Loucy (cell line): ENCODE measurements at regions not wholly inside any gene's neighbourhood (a gene's known extent, or its start where the extent isn't known, plus 50 kb on each side); places are given as distances from the start of the nearest gene placed in this dataset.

Experiments used
- H2AFZ ChIP-seq: fragments of 200-600 bp; sonication (generic); 2 replicates; pipeline ENCODE4 v1.6.0; 2016; ENCODE audit warnings: antibody characterized with exemption, mild to moderate bottlenecking, low read length, moderate library complexity
- H3F3A ChIP-seq: fragments of 200-600 bp; 2 replicates; pipeline ENCODE4 v1.6.0; 2016; ENCODE audit warnings: antibody characterized with exemption, low read depth, mild to moderate bottlenecking
- H3K27me3 ChIP-seq: fragments of 200-600 bp; sonication (generic); 2 replicates; pipeline ENCODE4 v1.6.1; 2014; ENCODE audit warnings: low read length, mild to moderate bottlenecking; ENCODE audit not compliant: insufficient read depth, poor library complexity, severe bottlenecking
- H3K36me3 ChIP-seq: fragments of 200-600 bp; sonication (generic); 2 replicates; pipeline ENCODE4 v1.6.1; 2016; ENCODE audit warnings: low read length; ENCODE audit not compliant: insufficient read depth
- H3K4me1 ChIP-seq: fragments of 200-600 bp; sonication (generic); 2 replicates; pipeline ENCODE4 v1.5.1; 2014; ENCODE audit warnings: low read length, mild to moderate bottlenecking; ENCODE audit not compliant: insufficient read depth, poor library complexity, severe bottlenecking
- H3K4me2 ChIP-seq: fragments of 200-600 bp; sonication (generic); 2 replicates; pipeline ENCODE4 v1.6.0; 2014; ENCODE audit warnings: antibody characterized with exemption, low read length, low read depth, mild to moderate bottlenecking; ENCODE audit not compliant: poor library complexity, severe bottlenecking
- H3K4me3 ChIP-seq: fragments of 200-600 bp; sonication (generic); 2 replicates; pipeline ENCODE4 v1.5.1; 2014; ENCODE audit warnings: low read length, mild to moderate bottlenecking, mixed read lengths; ENCODE audit not compliant: poor library complexity, severe bottlenecking
- H3K79me2 ChIP-seq: fragments of 200-600 bp; sonication (generic); 2 replicates; pipeline ENCODE4 v1.6.1; 2014; ENCODE audit warnings: low read length; ENCODE audit not compliant: insufficient read depth
- H3K9ac ChIP-seq: fragments of 200-600 bp; sonication (generic); 2 replicates; pipeline ENCODE4 v1.6.0; 2014; ENCODE audit warnings: mild to moderate bottlenecking, low read depth, low read length, moderate library complexity; ENCODE audit not compliant: poor library complexity, severe bottlenecking
- H3K9me2 ChIP-seq: fragments of 200-600 bp; sonication (generic); replicated peaks from 2 replicates; pipeline ENCODE4 v1.6.1; 2016; ENCODE audit warnings: low read depth, low read length, mixed read lengths
- H3K9me3 ChIP-seq: fragments of 200-600 bp; sonication (generic); 2 replicates; pipeline ENCODE4 v1.6.1; 2014; ENCODE audit warnings: mild to moderate bottlenecking, antibody characterized with exemption, low read length, low read depth; ENCODE audit not compliant: insufficient read depth
- H4K20me1 ChIP-seq: fragments of 200-600 bp; sonication (generic); 2 replicates; pipeline ENCODE4 v1.6.0; 2014; ENCODE audit warnings: antibody characterized with exemption, low read length, mild to moderate bottlenecking; ENCODE audit not compliant: insufficient read depth, poor library complexity, severe bottlenecking
- EZH2phosphoT487 ChIP-seq: fragments of 200-600 bp; IDR thresholded peaks from 2 replicates; pipeline ENCODE4 v1.6.1; 2018; ENCODE audit warnings: antibody characterized with exemption, mild to moderate bottlenecking, moderate library complexity, borderline replicate concordance
- TF ChIP-seq, protein P1 (sequence below): fragments of 200-600 bp; sonication (generic); conservative IDR thresholded peaks from 2 replicates; pipeline ENCODE4 v1.5.1; 2014; ENCODE audit warnings: mild to moderate bottlenecking, antibody characterized with exemption, low read length

DNA sequence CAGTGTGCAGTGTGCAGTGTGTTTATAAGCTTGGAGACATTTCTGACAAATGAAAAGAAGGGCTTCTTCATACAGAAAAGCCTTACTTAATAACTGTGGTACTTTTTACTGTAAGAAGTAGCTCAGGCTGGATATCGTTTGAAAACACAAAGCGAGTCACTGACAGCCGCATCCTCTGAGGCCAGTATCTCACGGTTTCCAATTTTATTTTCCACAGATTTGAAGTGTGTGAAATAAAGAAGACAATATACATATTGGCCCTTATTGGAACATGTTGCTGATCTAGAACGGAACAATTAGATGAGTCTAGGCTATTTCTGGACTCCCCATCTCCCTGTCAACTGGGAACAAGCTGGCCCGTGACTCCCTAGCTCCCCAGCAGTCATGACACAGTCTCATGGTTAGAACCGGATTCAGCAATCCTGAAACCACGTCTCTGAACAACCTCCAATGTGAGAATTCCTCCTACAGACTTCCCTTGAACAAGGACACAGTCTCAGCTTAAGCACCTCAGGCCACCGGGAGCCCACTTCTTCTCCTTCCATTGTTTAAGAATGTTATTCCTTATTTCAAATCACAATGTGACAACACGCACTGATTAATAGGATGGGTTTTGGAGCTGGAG lies 484.5 kb downstream of the COG6 start:
- Histone ChIP-seq H3K79me2 (no peaks in the 10 kb centered on the region), H3K9ac (no peak overlapping the region), H3K9me2 (no peaks in the 10 kb centered on the region), H3F3A (no peaks in the 10 kb centered on the region), H4K20me1 (no peaks in the 10 kb centered on the region), H3K36me3 (no peaks in the 10 kb centered on the region), H3K9me3 (no peaks in the 10 kb centered on the region), H3K4me2 (no peak overlapping the region), H3K27me3 (no peaks in the 10 kb centered on the region), H2AFZ (no peak overlapping the region), H3K4me1 (no peaks in the 10 kb centered on the region), H3K4me3 (no peak overlapping the region)
- TF ChIP-seq, protein P1, sequence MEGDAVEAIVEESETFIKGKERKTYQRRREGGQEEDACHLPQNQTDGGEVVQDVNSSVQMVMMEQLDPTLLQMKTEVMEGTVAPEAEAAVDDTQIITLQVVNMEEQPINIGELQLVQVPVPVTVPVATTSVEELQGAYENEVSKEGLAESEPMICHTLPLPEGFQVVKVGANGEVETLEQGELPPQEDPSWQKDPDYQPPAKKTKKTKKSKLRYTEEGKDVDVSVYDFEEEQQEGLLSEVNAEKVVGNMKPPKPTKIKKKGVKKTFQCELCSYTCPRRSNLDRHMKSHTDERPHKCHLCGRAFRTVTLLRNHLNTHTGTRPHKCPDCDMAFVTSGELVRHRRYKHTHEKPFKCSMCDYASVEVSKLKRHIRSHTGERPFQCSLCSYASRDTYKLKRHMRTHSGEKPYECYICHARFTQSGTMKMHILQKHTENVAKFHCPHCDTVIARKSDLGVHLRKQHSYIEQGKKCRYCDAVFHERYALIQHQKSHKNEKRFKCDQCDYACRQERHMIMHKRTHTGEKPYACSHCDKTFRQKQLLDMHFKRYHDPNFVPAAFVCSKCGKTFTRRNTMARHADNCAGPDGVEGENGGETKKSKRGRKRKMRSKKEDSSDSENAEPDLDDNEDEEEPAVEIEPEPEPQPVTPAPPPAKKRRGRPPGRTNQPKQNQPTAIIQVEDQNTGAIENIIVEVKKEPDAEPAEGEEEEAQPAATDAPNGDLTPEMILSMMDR = no peak
- TF ChIP-seq EZH2phosphoT487 = no peak

DNA sequence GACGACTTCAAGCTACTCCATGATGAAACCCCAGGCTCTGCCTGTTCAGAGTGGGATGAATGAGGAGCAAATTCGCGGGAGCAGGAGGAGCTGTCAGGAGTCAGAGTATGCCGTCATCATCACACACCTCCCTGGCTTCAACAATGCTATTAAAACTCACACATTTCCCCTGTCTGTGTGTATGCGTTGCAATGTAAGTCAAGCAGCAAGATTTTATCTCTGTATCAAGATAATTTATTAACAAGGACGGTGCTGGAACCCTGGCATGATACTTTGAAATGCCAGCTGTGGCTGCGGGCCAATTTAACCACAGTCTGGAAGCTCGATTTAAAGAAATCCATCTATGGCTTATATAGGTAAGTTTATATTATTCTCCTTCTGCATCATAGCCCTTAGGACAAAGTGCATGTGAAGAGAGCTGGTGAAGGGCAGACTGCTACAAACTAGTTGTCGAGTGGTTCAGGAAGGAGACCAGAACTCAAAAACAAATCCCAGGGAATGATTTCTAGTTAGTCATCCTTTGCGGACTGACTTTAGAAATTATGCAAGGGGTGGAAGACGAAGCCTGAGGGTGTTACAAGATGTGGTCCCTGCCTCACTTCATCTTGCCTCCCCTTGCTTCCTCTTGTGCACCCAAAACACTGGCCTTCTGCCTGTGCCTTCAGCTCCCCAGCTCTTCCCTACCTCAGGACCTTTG lies 486.5 kb downstream of the COG6 start:
- Histone ChIP-seq H3K9me2 (no peaks in the 10 kb centered on the region), H3K4me1 (no peaks in the 10 kb centered on the region), H3K4me3 (no peak overlapping the region), H3K79me2 (no peaks in the 10 kb centered on the region), H3F3A (no peaks in the 10 kb centered on the region), H3K27me3 (no peaks in the 10 kb centered on the region), H3K9me3 (no peaks in the 10 kb centered on the region), H3K4me2 (no peak overlapping the region), H3K36me3 (no peaks in the 10 kb centered on the region), H3K9ac (no peak overlapping the region), H2AFZ (no peak overlapping the region), H4K20me1 (no peaks in the 10 kb centered on the region)
- TF ChIP-seq, protein P1 = no peak
- no peak for TF ChIP-seq EZH2phosphoT487

DNA sequence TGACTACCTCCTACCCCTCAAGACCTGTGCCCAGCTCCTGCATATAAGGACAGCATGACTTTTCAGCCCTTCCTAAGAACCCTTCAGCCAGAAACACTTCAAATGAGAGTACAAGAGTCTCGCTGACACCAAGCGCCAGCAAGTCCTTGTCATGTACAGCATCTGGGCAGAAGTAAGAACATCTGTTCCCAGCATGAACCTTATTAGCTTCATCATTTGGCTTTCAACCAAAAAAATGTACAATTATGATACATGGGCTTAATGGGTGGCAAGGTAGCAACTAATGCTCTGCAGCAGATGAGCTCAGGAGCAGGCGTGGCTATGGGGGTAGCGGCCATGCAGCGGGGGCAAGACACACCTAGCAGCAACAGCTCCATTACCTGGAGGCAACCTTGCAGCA lies 487.6 kb downstream of the COG6 start:
- Histone ChIP-seq H3K36me3 (no peaks in the 10 kb centered on the region), H3K9ac (no peak overlapping the region), H4K20me1 (no peaks in the 10 kb centered on the region), H3K4me2 (no peak overlapping the region), H3K4me3 (no peak overlapping the region), H3K4me1 (no peaks in the 10 kb centered on the region), H3K79me2 (no peaks in the 10 kb centered on the region), H2AFZ (no peak overlapping the region), H3K9me3 (no peaks in the 10 kb centered on the region), H3K9me2 (no peaks in the 10 kb centered on the region), H3K27me3 (no peaks in the 10 kb centered on the region), H3F3A (no peaks in the 10 kb centered on the region)
- TF ChIP-seq EZH2phosphoT487 = no peak
- TF ChIP-seq, protein P1 = no peak
